SU-DHL-6 (cell line): ENCODE measurements at regions not wholly inside any gene's neighbourhood (a gene's known extent, or its start where the extent isn't known, plus 50 kb on each side); places are given as distances from the start of the nearest gene placed in this dataset.

Source experiments
- H2AFZ ChIP-seq: fragments of 200-600 bp; sonication (generic); 2 replicates; pipeline ENCODE4 v1.6.1; 2014; ENCODE audit warnings: low read depth, mild to moderate bottlenecking, moderate library complexity, mixed read lengths, antibody characterized with exemption, low read length; ENCODE audit not compliant: severe bottlenecking
- H3F3A ChIP-seq: fragments of 200-600 bp; shearing (Covaris generic); 2 replicates; pipeline ENCODE4 v1.6.0; 2016; ENCODE audit warnings: antibody characterized with exemption, mild to moderate bottlenecking; ENCODE audit not compliant: insufficient read depth
- H3K27ac ChIP-seq: fragments of 200-600 bp; sonication (generic); 2 replicates; pipeline ENCODE4 v1.5.1; 2016; ENCODE audit warnings: low read depth, mild to moderate bottlenecking, low read length, moderate library complexity, mixed read lengths
- H3K27me3 ChIP-seq: fragments of 200-600 bp; sonication (generic), shearing (Covaris generic); 2 replicates; pipeline ENCODE4 v1.6.0; 2014; ENCODE audit warnings: mild to moderate bottlenecking, low read length
- H3K36me3 ChIP-seq: fragments of 200-600 bp; sonication (generic); 2 replicates; pipeline ENCODE4 v1.6.1; 2014; ENCODE audit warnings: mild to moderate bottlenecking, low read length, mixed read lengths
- H3K4me2 ChIP-seq: fragments of 300-600, 200-600 bp; shearing (Covaris generic), sonication (generic); 2 replicates; pipeline ENCODE4 v1.6.0; 2014; ENCODE audit warnings: low read length, low read depth, mild to moderate bottlenecking; ENCODE audit not compliant: poor library complexity, severe bottlenecking
- H3K4me3 ChIP-seq: fragments of 200-600 bp; sonication (generic); 2 replicates; pipeline ENCODE4 v1.5.1; 2014; ENCODE audit warnings: antibody characterized with exemption, low read length, mild to moderate bottlenecking, mixed read lengths; ENCODE audit not compliant: insufficient read depth, poor library complexity, severe bottlenecking
- H3K79me2 ChIP-seq: fragments of 200-600 bp; sonication (generic); 2 replicates; pipeline ENCODE4 v1.6.1; 2014; ENCODE audit warnings: mild to moderate bottlenecking, low read length, moderate library complexity; ENCODE audit not compliant: insufficient read depth
- H3K9ac ChIP-seq: fragments of 200-600 bp; sonication (generic); 2 replicates; pipeline ENCODE4 v1.7.0; 2014; ENCODE audit warnings: mild to moderate bottlenecking, low read length
- H3K9me2 ChIP-seq: fragments of 200-600 bp; sonication (generic); replicated peaks from 2 replicates; pipeline ENCODE4 v1.6.1; 2014; ENCODE audit warnings: low read length; ENCODE audit not compliant: insufficient read depth
- H3K9me3 ChIP-seq: fragments of 200-600 bp; sonication (generic); 2 replicates; pipeline ENCODE4 v1.6.1; 2014; ENCODE audit warnings: low read length, mixed read lengths; ENCODE audit not compliant: insufficient read depth
- H4K20me1 ChIP-seq: fragments of 200-600 bp; sonication (generic); 2 replicates; pipeline ENCODE4 v1.6.1; 2014; ENCODE audit warnings: low read depth, mild to moderate bottlenecking, antibody characterized with exemption, low read length, moderate library complexity, mixed read lengths
- EZH2phosphoT487 ChIP-seq: fragments of 200-600 bp; sonication (generic), shearing (Covaris generic); conservative IDR thresholded peaks from 2 replicates; pipeline ENCODE4 v1.6.1; 2018; ENCODE audit warnings: mild to moderate bottlenecking, antibody characterized with exemption, low read length, moderate library complexity, mixed read lengths
- TF ChIP-seq, protein P1 (sequence below): fragments of 200-600 bp; sonication (generic); IDR thresholded peaks from one replicate; pipeline ENCODE4 v1.5.1; 2017; ENCODE audit warnings: antibody characterized with exemption, mild to moderate bottlenecking, low read length, moderate library complexity; ENCODE audit not compliant: insufficient read depth, poor library complexity, severe bottlenecking

DNA sequence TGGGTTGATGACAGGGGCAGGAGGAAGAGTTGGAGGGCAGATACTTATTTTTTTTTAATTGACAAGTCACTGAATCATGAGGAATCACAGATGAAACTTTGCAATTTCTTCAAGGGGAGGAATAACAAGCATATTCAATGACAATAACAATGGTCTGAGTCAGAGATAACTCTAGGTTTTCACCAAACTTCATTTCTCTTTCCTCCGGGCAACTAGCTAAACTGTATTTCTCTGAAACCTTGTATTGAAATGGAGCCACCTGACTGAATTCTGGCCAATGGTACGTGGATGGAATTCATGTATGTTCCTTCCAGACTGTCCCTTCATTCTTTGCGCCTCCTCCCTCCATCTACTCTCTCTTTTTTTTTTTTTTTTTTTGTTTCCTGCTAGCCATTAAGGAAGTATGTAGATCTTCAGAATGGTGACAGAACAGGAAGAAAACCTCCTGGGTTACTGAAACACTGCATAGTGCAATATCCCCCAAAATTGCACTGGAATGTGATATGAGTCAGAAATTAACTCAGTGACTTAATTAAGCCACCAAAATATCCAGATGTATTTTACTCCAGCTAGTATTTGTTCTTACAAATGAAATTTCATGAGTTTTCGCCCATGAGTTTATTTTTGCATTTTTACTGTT lies 495.4 kb downstream of the OTOL1 start:
- Histone ChIP-seq H3K27ac (no peak overlapping the region), H2AFZ (peak overlapping the region; percentile 8), H3K79me2 (no peaks in the 10 kb centered on the region), H3K9me3 (no peaks in the 10 kb centered on the region), H3K9me2 (no peaks in the 10 kb centered on the region), H4K20me1 (no peaks in the 10 kb centered on the region), H3K9ac (no peak overlapping the region), H3F3A (no peaks in the 10 kb centered on the region), H3K36me3 (no peaks in the 10 kb centered on the region), H3K4me2 (no peak overlapping the region), H3K4me3 (no peak overlapping the region), H3K27me3 (no peaks in the 10 kb centered on the region)
- TF ChIP-seq, protein P1, sequence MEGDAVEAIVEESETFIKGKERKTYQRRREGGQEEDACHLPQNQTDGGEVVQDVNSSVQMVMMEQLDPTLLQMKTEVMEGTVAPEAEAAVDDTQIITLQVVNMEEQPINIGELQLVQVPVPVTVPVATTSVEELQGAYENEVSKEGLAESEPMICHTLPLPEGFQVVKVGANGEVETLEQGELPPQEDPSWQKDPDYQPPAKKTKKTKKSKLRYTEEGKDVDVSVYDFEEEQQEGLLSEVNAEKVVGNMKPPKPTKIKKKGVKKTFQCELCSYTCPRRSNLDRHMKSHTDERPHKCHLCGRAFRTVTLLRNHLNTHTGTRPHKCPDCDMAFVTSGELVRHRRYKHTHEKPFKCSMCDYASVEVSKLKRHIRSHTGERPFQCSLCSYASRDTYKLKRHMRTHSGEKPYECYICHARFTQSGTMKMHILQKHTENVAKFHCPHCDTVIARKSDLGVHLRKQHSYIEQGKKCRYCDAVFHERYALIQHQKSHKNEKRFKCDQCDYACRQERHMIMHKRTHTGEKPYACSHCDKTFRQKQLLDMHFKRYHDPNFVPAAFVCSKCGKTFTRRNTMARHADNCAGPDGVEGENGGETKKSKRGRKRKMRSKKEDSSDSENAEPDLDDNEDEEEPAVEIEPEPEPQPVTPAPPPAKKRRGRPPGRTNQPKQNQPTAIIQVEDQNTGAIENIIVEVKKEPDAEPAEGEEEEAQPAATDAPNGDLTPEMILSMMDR, result no peak
- TF ChIP-seq EZH2phosphoT487, result no peak

- no peak overlapping the region for H3K4me3 ChIP-seq
- no peaks in the 10 kb centered on the region for H3K79me2 ChIP-seq
- no peak overlapping the region for H2AFZ ChIP-seq
- no peaks in the 10 kb centered on the region for H3F3A ChIP-seq
- peaks cover 14% of the 10 kb centered on the region; the same call in 1 of the 2 replicates for H3K9me3 ChIP-seq
- H3K36me3 ChIP-seq, result 0 out of 2 replicates have a peak, but pooled peaks cover 4% of the 10 kb centered on the region
- H3K4me2 ChIP-seq, result no peak overlapping the region
- H4K20me1 ChIP-seq, result no peaks in the 10 kb centered on the region
- TF ChIP-seq, protein P1, result no peak
- no peak for TF ChIP-seq EZH2phosphoT487
- H3K9ac ChIP-seq, result no peak overlapping the region
- H3K9me2 ChIP-seq, result no peaks in the 10 kb centered on the region
- H3K27ac ChIP-seq, result no peak overlapping the region
- no peaks in the 10 kb centered on the region for H3K27me3 ChIP-seq
Observed at GRCh38 chr3:161999846-162000245, 503.2 kb downstream of the OTOL1 start.

- no peaks in the 10 kb centered on the region for H3K9me2 ChIP-seq
- no peaks in the 10 kb centered on the region for H3K36me3 ChIP-seq
- H4K20me1 ChIP-seq, result no peaks in the 10 kb centered on the region
- no peak for TF ChIP-seq EZH2phosphoT487
- TF ChIP-seq, protein P1, result no peak
- H3K27ac ChIP-seq, result no peak overlapping the region
- H3K9me3 ChIP-seq, result peaks cover 6% of the 10 kb centered on the region; the same call in 1 of the 2 replicates
- no peaks in the 10 kb centered on the region for H3F3A ChIP-seq
- H3K27me3 ChIP-seq, result no peaks in the 10 kb centered on the region
- H3K4me2 ChIP-seq, result no peak overlapping the region
- no peaks in the 10 kb centered on the region for H3K79me2 ChIP-seq
- no peak overlapping the region for H3K9ac ChIP-seq
- H2AFZ ChIP-seq, result no peak overlapping the region
- H3K4me3 ChIP-seq, result no peak overlapping the region
Observed at GRCh38 chr3:162007722-162008121, 511.1 kb downstream of the OTOL1 start.
